NT2/D1 (cell line): ENCODE measurements at regions not wholly inside any gene's neighbourhood (a gene's known extent, or its start where the extent isn't known, plus 50 kb on each side); places are given as distances from the start of the nearest gene placed in this dataset.

Source experiments
- SUZ12 ChIP-seq: IDR thresholded peaks from 2 replicates; pipeline ENCODE4 v1.6.1; 2011; ENCODE audit not compliant: insufficient read length, insufficient read depth; ENCODE audit errors: extremely low read depth
- YY1 ChIP-seq: IDR thresholded peaks from 2 replicates; pipeline ENCODE4 v1.6.1; 2011; ENCODE audit not compliant: insufficient read length, insufficient read depth
- ZNF274 ChIP-seq: IDR thresholded peaks from 2 replicates; pipeline ENCODE4 v1.6.1; 2011; ENCODE audit warnings: mild to moderate bottlenecking, low read depth, low read length

DNA sequence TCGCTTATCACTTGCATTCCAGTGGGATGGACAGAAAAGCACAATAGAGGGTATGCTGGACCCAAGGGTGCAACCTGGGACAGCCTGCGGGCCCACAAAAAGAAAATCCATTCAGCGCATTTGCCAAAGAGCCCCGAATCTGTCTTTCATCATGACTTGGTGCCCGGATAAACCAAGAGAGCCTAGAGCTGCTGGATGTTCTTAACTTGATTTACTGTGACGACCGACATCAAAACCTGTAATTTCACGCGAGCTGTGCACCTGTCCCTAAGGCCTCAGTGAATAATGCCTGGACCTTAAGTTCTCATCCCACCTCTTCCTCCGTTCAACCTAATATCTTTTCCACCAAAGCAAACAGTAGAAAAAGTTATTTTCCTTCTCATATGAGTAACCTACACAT is 115.5 kb upstream of the ACKR3 start:
- TF ChIP-seq ZNF274: no peak
- TF ChIP-seq SUZ12: no peak
- no peak for TF ChIP-seq YY1
